Lower leg skin (tissue), 3 donors: ENCODE measurements at regions not wholly inside any gene's neighbourhood (a gene's known extent, or its start where the extent isn't known, plus 50 kb on each side); places are given as distances from the start of the nearest gene placed in this dataset.

ENCODE experiments used
- CTCF ChIP-seq, 3 donors: fragments of 450-650 bp; IDR thresholded peaks; one replicate each; pipeline ENCODE4 v1.5.1; 2016; ENCODE audit warnings: antibody characterized with exemption in 3 of 3, mild to moderate bottlenecking in 3 of 3, moderate library complexity in 2 of 3
- POLR2A ChIP-seq, 2 donors: fragments of 450-650 bp; IDR thresholded peaks; one replicate each; pipeline ENCODE4 v1.6.1; 2016 to 2017; ENCODE audit warnings: antibody characterized with exemption in 2 of 2, mild to moderate bottlenecking in 1 of 2, moderate library complexity in 1 of 2

- TF ChIP-seq POLR2A (IDR thresholded peaks at IDR 0.05) (no peak), CTCF (IDR thresholded peaks at IDR 0.05) (no peak)
These were observed 240.7 kb upstream of the TBC1D5 start for GRCh38 chr3:17983106-17983505.
